HL-60 (cell line): ENCODE measurements at regions not wholly inside any gene's neighbourhood (a gene's known extent, or its start where the extent isn't known, plus 50 kb on each side); places are given as distances from the start of the nearest gene placed in this dataset.

Experiments used
- CTCF ChIP-seq: IDR thresholded peaks from one replicate; pipeline ENCODE4 v1.5.1; 2011; ENCODE audit warnings: low read length, control low read depth, inconsistent platforms; ENCODE audit not compliant: insufficient read depth
- GABPA ChIP-seq: IDR thresholded peaks from 2 replicates; pipeline ENCODE4 v1.6.1; 2012; ENCODE audit warnings: low read depth
- POLR2AphosphoS5 ChIP-seq: IDR thresholded peaks from 2 replicates; pipeline ENCODE4 v1.6.1; 2012; ENCODE audit warnings: low read depth
- REST ChIP-seq: IDR thresholded peaks from 2 replicates; pipeline ENCODE4 v1.6.1; 2012; ENCODE audit warnings: low read depth; ENCODE audit not compliant: insufficient replicate concordance

GRCh38 chr7:47188136-47188535 is 393.8 kb downstream of the TNS3 start:
- no peak for TF ChIP-seq CTCF
- TF ChIP-seq GABPA = no peak
- no peak for TF ChIP-seq REST
- TF ChIP-seq POLR2AphosphoS5 = no peak
